ENCODE measurements at regions not wholly inside any gene's neighbourhood (a gene's known extent, or its start where the extent isn't known, plus 50 kb on each side); places are given as distances from the start of the nearest gene placed in this dataset.

GRCh38 chr14:54120260-54120659 is 163.6 kb upstream of the BMP4 start:
- in situ Hi-C loops (cut with HindIII; ENCODE audit: low sequenced_read_pairs) = no loop called here
- no peak for TF ChIP-seq CTCF (IDR thresholded peaks at IDR 0.05; ENCODE audit: low read depth, low read length, missing control alignments)
- peak; percentile 85 for DNase-seq (ENCODE audit: low read depth)
- H3K4me3 ChIP-seq (ENCODE audit: low read depth, low read length) = no peak overlapping the region

- H3K4me3 ChIP-seq (ENCODE audit: low read depth, low read length) = no peak overlapping the region
- no peak for DNase-seq (ENCODE audit: low read depth)
- TF ChIP-seq CTCF (IDR thresholded peaks at IDR 0.05; ENCODE audit: low read depth, low read length, missing control alignments) = no peak
- in situ Hi-C loops (cut with HindIII; ENCODE audit: low sequenced_read_pairs) = no loop called here
Observed at GRCh38 chr14:54121466-54122027, 164.9 kb upstream of the BMP4 start.

- no peak for DNase-seq (ENCODE audit: low read depth)
- TF ChIP-seq CTCF (IDR thresholded peaks at IDR 0.05; ENCODE audit: low read depth, low read length, missing control alignments) = no peak
- in situ Hi-C loops (cut with HindIII; ENCODE audit: low sequenced_read_pairs) = no loop called here
- H3K4me3 ChIP-seq (ENCODE audit: low read depth, low read length) = no peak overlapping the region
Observed at GRCh38 chr14:54123841-54124240, 167.2 kb upstream of the BMP4 start.

GRCh38 chr14:54125109-54125508 is 168.5 kb upstream of the BMP4 start:
- TF ChIP-seq CTCF (IDR thresholded peaks at IDR 0.05; ENCODE audit: low read depth, low read length, missing control alignments) = no peak
- no peak for DNase-seq (ENCODE audit: low read depth)
- H3K4me3 ChIP-seq (ENCODE audit: low read depth, low read length) = no peak overlapping the region
- in situ Hi-C loops (cut with HindIII; ENCODE audit: low sequenced_read_pairs) = no loop called here

- in situ Hi-C loops (cut with HindIII; ENCODE audit: low sequenced_read_pairs) = no loop called here
- no peak for DNase-seq (ENCODE audit: low read depth)
- H3K4me3 ChIP-seq (ENCODE audit: low read depth, low read length) = no peak overlapping the region
- no peak for TF ChIP-seq CTCF (IDR thresholded peaks at IDR 0.05; ENCODE audit: low read depth, low read length, missing control alignments)
Observed at GRCh38 chr14:54126947-54127346, 170.3 kb upstream of the BMP4 start.

- H3K4me3 ChIP-seq (ENCODE audit: low read depth, low read length) = no peak overlapping the region
- DNase-seq (ENCODE audit: low read depth) = no peak
- in situ Hi-C loops (cut with HindIII; ENCODE audit: low sequenced_read_pairs) = no loop called here
- no peak for TF ChIP-seq CTCF (IDR thresholded peaks at IDR 0.05; ENCODE audit: low read depth, low read length, missing control alignments)
Observed at GRCh38 chr14:54127526-54127925, 170.9 kb upstream of the BMP4 start.

Measured in astrocyte of the cerebellum (primary cell).